GM10248 (cell line): ENCODE measurements at regions not wholly inside any gene's neighbourhood (a gene's known extent, or its start where the extent isn't known, plus 50 kb on each side); places are given as distances from the start of the nearest gene placed in this dataset.

Experiments
- CTCF ChIA-PET: fragments of 300-600 bp; sonication (Branson Sonifier 250); formaldehyde crosslinking; extraction: SDS; loops from one replicate; lab custom pipeline; 2021; ENCODE audit warnings: antibody characterized with exemption; lab: Yijun Ruan, JAX
- POLR2A ChIA-PET: fragments of 350-650 bp; sonication (Branson Sonifier 250); formaldehyde crosslinking; extraction: SDS; loops from one replicate; lab custom pipeline; 2020; ENCODE audit warnings: antibody characterized with exemption; lab: Yijun Ruan, JAX
- DNase-seq: peaks from one replicate; pipeline ENCODE4 v3.0.0; 2012; ENCODE audit errors: extremely low spot score
- CTCF ChIP-seq: IDR thresholded peaks from 2 replicates; pipeline ENCODE4 v1.5.1; 2012; ENCODE audit warnings: mild to moderate bottlenecking, low read depth; ENCODE audit errors: extremely low read depth, missing control alignments, control extremely low read depth

GRCh38 chr11:27563201-27563600 lies 56.6 kb upstream of the LIN7C start:
- ChIA-PET POLR2A (no interaction called here), CTCF (no interaction called here)
- TF ChIP-seq CTCF: no peak
- no peak for DNase-seq

GRCh38 chr11:27558401-27558800 lies 51.8 kb upstream of the LIN7C start:
- CTCF ChIA-PET: no interaction called here
- no peak for DNase-seq
- POLR2A ChIA-PET: no interaction called here
- TF ChIP-seq CTCF: no peak

- CTCF ChIA-PET: no interaction called here
- TF ChIP-seq CTCF: no peak
- no peak for DNase-seq
- POLR2A ChIA-PET: no interaction called here
These were observed 50.7 kb upstream of the LIN7C start for GRCh38 chr11:27557226-27557625.
